Prostate gland (tissue), 2 donors: ENCODE measurements at regions not wholly inside any gene's neighbourhood (a gene's known extent, or its start where the extent isn't known, plus 50 kb on each side); places are given as distances from the start of the nearest gene placed in this dataset.
"Not testable (repeated sequence)": the region's sequence is repeated elsewhere in the genome, so short reads cannot be mapped to it uniquely, and the experiment has no call there.

Source experiments
- CTCF ChIP-seq, 4 experiments: fragments of 200-600 bp in 2 of 4; fragments of 450-650 bp in 2 of 4; sonication (generic) in 2 of 4; IDR thresholded peaks; 1 replicate in 3 of 4; 2 replicates in 1 of 4; pipeline ENCODE4 v1.5.1; 2016 to 2019; ENCODE audit warnings: antibody characterized with exemption in 4 of 4, mild to moderate bottlenecking in 2 of 4, moderate library complexity in 2 of 4
- POLR2A ChIP-seq: fragments of 450-650 bp; IDR thresholded peaks from one replicate; pipeline ENCODE4 v1.6.1; 2016; ENCODE audit warnings: antibody characterized with exemption, mild to moderate bottlenecking
- POLR2AphosphoS5 ChIP-seq: sonication (generic); formaldehyde crosslinking; IDR thresholded peaks from one replicate; pipeline ENCODE4 v1.6.1; 2017; ENCODE audit warnings: antibody characterized with exemption

GRCh38 chr4:188740172-188740571 is 600.9 kb downstream of the TRIML1 start:
- TF ChIP-seq CTCF (IDR thresholded peaks at IDR 0.05); POLR2AphosphoS5; POLR2A: not testable (repeated sequence)
